HG03060 (cell line): ENCODE measurements at regions not wholly inside any gene's neighbourhood (a gene's known extent, or its start where the extent isn't known, plus 50 kb on each side); places are given as distances from the start of the nearest gene placed in this dataset.

Experiments used
- ATAC-seq: cut with Tn5 transposase; IDR thresholded peaks from one replicate; pipeline ENCODE4 v1.9.1; 2021; ENCODE audit warnings: low read depth, moderate number of reproducible peaks; ENCODE audit not compliant: unreplicated experiment

GRCh38 chr1:212188599-212189351, 96.4 kb upstream of the PPP2R5A start:
- ATAC-seq, result no peak

GRCh38 chr1:212189352-212189738, 95.9 kb upstream of the PPP2R5A start:
- no peak for ATAC-seq

GRCh38 chr1:212190169-212190568, 95.0 kb upstream of the PPP2R5A start:
- ATAC-seq, result no peak

GRCh38 chr1:212192261-212192998, 92.8 kb upstream of the PPP2R5A start:
- ATAC-seq, result no peak

- ATAC-seq, result no peak
Observed at GRCh38 chr1:212196355-212196754, 88.9 kb upstream of the PPP2R5A start.

- ATAC-seq, result no peak
Observed at GRCh38 chr1:212201461-212201860, 83.7 kb upstream of the PPP2R5A start.

- no peak for ATAC-seq
Observed at GRCh38 chr1:212203630-212204029, 81.6 kb upstream of the PPP2R5A start.

GRCh38 chr1:212205006-212205405, 80.2 kb upstream of the PPP2R5A start:
- no peak for ATAC-seq

- ATAC-seq, result no peak
Observed at GRCh38 chr1:212205843-212206242, 79.4 kb upstream of the PPP2R5A start.

- no peak for ATAC-seq
Observed at GRCh38 chr1:212207118-212207517, 78.1 kb upstream of the PPP2R5A start.

GRCh38 chr1:212207822-212208520, 77.2 kb upstream of the PPP2R5A start:
- ATAC-seq, result no peak

- ATAC-seq, result no peak
Observed at GRCh38 chr1:212208978-212209644, 76.1 kb upstream of the PPP2R5A start.

GRCh38 chr1:212211371-212211770, 73.8 kb upstream of the PPP2R5A start:
- ATAC-seq, result no peak

- no peak for ATAC-seq
Observed at GRCh38 chr1:212212343-212212742, 72.9 kb upstream of the PPP2R5A start.

- no peak for ATAC-seq
Observed at GRCh38 chr1:212212906-212213305, 72.3 kb upstream of the PPP2R5A start.

- ATAC-seq, result no peak
Observed at GRCh38 chr1:212213784-212214183, 71.4 kb upstream of the PPP2R5A start.

- no peak for ATAC-seq
Observed at GRCh38 chr1:212214325-212214724, 70.9 kb upstream of the PPP2R5A start.

GRCh38 chr1:212215910-212216309, 69.3 kb upstream of the PPP2R5A start:
- ATAC-seq, result no peak

GRCh38 chr1:212217633-212218032, 67.6 kb upstream of the PPP2R5A start:
- no peak for ATAC-seq

GRCh38 chr1:212218065-212218464, 67.1 kb upstream of the PPP2R5A start:
- no peak for ATAC-seq

GRCh38 chr1:212218911-212219310, 66.3 kb upstream of the PPP2R5A start:
- peak; percentile 97 for ATAC-seq
